ENCODE measurements at regions not wholly inside any gene's neighbourhood (a gene's known extent, or its start where the extent isn't known, plus 50 kb on each side); places are given as distances from the start of the nearest gene placed in this dataset.

GRCh38 chr3:64916937-64917336 is 229.1 kb upstream of the ADAMTS9 start:
- no peak overlapping the region for H3K27ac Mint-ChIP-seq (ENCODE audit: unreplicated experiment)
- no peak for DNase-seq
- peaks cover 9% of the 10 kb centered on the region for H3K4me1 ChIP-seq
- no peaks in the 10 kb centered on the region for H3K9me3 ChIP-seq
- BruUV-seq (replicated peaks), result no TSS peak
- no peaks in the 10 kb centered on the region for H3K9me3 Mint-ChIP-seq (ENCODE audit: unreplicated experiment)
- no peaks in the 10 kb centered on the region for H3K27me3 Mint-ChIP-seq (ENCODE audit: insufficient read depth, unreplicated experiment)
- intact Hi-C loops (cut with micrococcal nuclease; ENCODE audit: unreplicated experiment), result no loop called here
- no peak for TF ChIP-seq CTCF (IDR thresholded peaks at IDR 0.05; ENCODE audit: insufficient read depth in 1 of 2, low read depth in 1 of 2, low read length in 1 of 2, severe bottlenecking in 1 of 2, unreplicated experiment in 1 of 2)
- no peaks in the 10 kb centered on the region for H3K36me3 Mint-ChIP-seq (ENCODE audit: insufficient read depth, unreplicated experiment)
- no peaks in the 10 kb centered on the region for H3K36me3 ChIP-seq (ENCODE audit: control insufficient read depth, insufficient read depth, low read length)
- H3K4me1 Mint-ChIP-seq (ENCODE audit: low read depth, unreplicated experiment), result peaks cover 5% of the 10 kb centered on the region
- H3K4me3 ChIP-seq (ENCODE audit: low read depth, low read length), result no peak overlapping the region
- no peak overlapping the region for H3K4me3 Mint-ChIP-seq (ENCODE audit: unreplicated experiment)
- ChIA-PET CTCF (no interaction called here), POLR2A (no interaction called here)
- no peaks in the 10 kb centered on the region for H3K27me3 ChIP-seq (replicated peaks; ENCODE audit: control insufficient read depth, insufficient read depth, low read length)

DNA sequence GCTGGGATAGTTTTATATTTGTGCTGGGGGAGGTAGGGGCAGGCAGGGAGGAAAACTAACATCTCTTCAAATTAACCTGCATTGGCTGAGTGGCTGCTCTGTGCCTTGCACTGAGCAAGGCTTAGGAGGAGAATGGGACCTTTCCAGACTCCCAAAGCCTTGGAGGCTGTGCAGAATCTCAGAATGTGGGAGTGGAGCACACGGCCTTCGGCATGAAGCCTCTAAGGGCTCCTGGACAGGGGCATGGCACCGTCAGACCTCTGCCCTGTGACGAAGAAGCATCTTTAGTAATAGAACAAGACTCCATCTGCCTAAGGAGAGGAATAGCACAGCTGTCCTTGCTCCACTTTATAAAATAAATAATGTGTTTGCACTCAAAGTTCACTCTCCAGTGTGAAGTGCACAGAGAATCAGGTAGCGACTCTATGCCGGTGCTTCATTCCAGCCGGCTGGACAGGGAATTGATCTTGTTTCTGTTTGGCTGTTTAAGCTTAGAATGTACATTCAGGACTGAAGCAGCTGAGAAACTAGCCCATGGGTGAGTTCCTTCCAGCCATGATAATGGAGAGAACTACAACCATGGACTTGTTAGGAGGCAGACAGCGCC is 228.5 kb upstream of the ADAMTS9 start:
- no peak for DNase-seq
- H3K9me3 ChIP-seq, result no peaks in the 10 kb centered on the region
- H3K4me1 ChIP-seq, result peaks cover 9% of the 10 kb centered on the region
- no peaks in the 10 kb centered on the region for H3K36me3 ChIP-seq (ENCODE audit: control insufficient read depth, insufficient read depth, low read length)
- no peak for TF ChIP-seq CTCF (IDR thresholded peaks at IDR 0.05; ENCODE audit: insufficient read depth in 1 of 2, low read depth in 1 of 2, low read length in 1 of 2, severe bottlenecking in 1 of 2, unreplicated experiment in 1 of 2)
- ChIA-PET POLR2A (no interaction called here), CTCF (no interaction called here)
- peaks cover 5% of the 10 kb centered on the region for H3K4me1 Mint-ChIP-seq (ENCODE audit: low read depth, unreplicated experiment)
- no peaks in the 10 kb centered on the region for H3K36me3 Mint-ChIP-seq (ENCODE audit: insufficient read depth, unreplicated experiment)
- no peaks in the 10 kb centered on the region for H3K27me3 Mint-ChIP-seq (ENCODE audit: insufficient read depth, unreplicated experiment)
- no peak overlapping the region for H3K27ac Mint-ChIP-seq (ENCODE audit: unreplicated experiment)
- BruUV-seq (replicated peaks), result no TSS peak
- no peaks in the 10 kb centered on the region for H3K9me3 Mint-ChIP-seq (ENCODE audit: unreplicated experiment)
- no peak overlapping the region for H3K4me3 ChIP-seq (ENCODE audit: low read depth, low read length)
- no peaks in the 10 kb centered on the region for H3K27me3 ChIP-seq (replicated peaks; ENCODE audit: control insufficient read depth, insufficient read depth, low read length)
- no peak overlapping the region for H3K4me3 Mint-ChIP-seq (ENCODE audit: unreplicated experiment)
- intact Hi-C loops (cut with micrococcal nuclease; ENCODE audit: unreplicated experiment), result no loop called here

DNA sequence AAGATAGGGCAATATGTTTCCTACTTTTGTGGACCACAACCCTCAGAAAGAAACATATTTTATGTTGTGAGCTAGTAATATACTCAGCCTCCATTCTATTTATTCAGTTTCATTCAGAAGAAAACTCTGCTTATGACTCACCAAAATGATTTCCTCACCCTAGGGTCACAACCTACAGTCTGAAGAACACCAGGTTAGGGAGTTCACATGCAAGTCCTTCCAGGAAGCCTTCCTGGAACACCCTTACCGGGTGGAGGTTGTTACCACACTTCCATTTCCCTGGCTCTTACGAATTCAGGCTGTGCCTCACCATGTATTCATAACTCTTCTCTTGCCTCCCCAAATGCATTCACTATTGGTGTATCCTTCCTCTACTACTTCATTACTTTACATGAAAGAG is 228.0 kb upstream of the ADAMTS9 start:
- no peak for TF ChIP-seq CTCF (IDR thresholded peaks at IDR 0.05; ENCODE audit: insufficient read depth in 1 of 2, low read depth in 1 of 2, low read length in 1 of 2, severe bottlenecking in 1 of 2, unreplicated experiment in 1 of 2)
- Histone ChIP-seq H3K9me3 (no peaks in the 10 kb centered on the region), H3K4me1 (peaks cover 9% of the 10 kb centered on the region), H3K36me3 (ENCODE audit: control insufficient read depth, insufficient read depth, low read length) (no peaks in the 10 kb centered on the region), H3K27me3 (replicated peaks; ENCODE audit: control insufficient read depth, insufficient read depth, low read length) (no peaks in the 10 kb centered on the region), H3K4me3 (ENCODE audit: low read depth, low read length) (no peak overlapping the region)
- peaks cover 5% of the 10 kb centered on the region for H3K4me1 Mint-ChIP-seq (ENCODE audit: low read depth, unreplicated experiment)
- POLR2A ChIA-PET, result no interaction called here
- intact Hi-C loops (cut with micrococcal nuclease; ENCODE audit: unreplicated experiment), result no loop called here
- DNase-seq, result no peak
- H3K36me3 Mint-ChIP-seq (ENCODE audit: insufficient read depth, unreplicated experiment), result no peaks in the 10 kb centered on the region
- no peak overlapping the region for H3K27ac Mint-ChIP-seq (ENCODE audit: unreplicated experiment)
- CTCF ChIA-PET, result no interaction called here
- no peaks in the 10 kb centered on the region for H3K27me3 Mint-ChIP-seq (ENCODE audit: insufficient read depth, unreplicated experiment)
- H3K4me3 Mint-ChIP-seq (ENCODE audit: unreplicated experiment), result no peak overlapping the region
- no TSS peak for BruUV-seq (replicated peaks)
- no peaks in the 10 kb centered on the region for H3K9me3 Mint-ChIP-seq (ENCODE audit: unreplicated experiment)

All from Caco-2 (cell line).